Esophagus muscularis mucosa (tissue), 4 donors: ENCODE measurements at regions not wholly inside any gene's neighbourhood (a gene's known extent, or its start where the extent isn't known, plus 50 kb on each side); places are given as distances from the start of the nearest gene placed in this dataset.
"Not testable (repeated sequence)": the region's sequence is repeated elsewhere in the genome, so short reads cannot be mapped to it uniquely, and the experiment has no call there.

ENCODE experiments used
- DNase-seq: peaks from one replicate; pipeline ENCODE4 v3.0.0-alpha.2; 2017; ENCODE audit errors: extremely low spot score
- H3K27ac ChIP-seq, 4 donors: fragments of 200-600 bp; sonication (generic); replicated peaks in 1 of 4; 1 replicate in 3 of 4; 2 replicates in 1 of 4; pipeline ENCODE4 v1.5.1; 2016 to 2019; ENCODE audit warnings: mild to moderate bottlenecking in 1 of 4
- H3K27me3 ChIP-seq, 4 donors: fragments of 200-600 bp; sonication (generic); one replicate each; pipeline versions ENCODE4 v1.5.1 to v1.6.0; 2016 to 2019
- H3K36me3 ChIP-seq, 4 donors: fragments of 200-600 bp; sonication (generic); one replicate each; pipeline ENCODE4 v1.5.1; 2016 to 2019
- H3K4me1 ChIP-seq, 4 donors: fragments of 200-600 bp; sonication (generic); one replicate each; pipeline ENCODE4 v1.5.1; 2016 to 2019
- H3K4me3 ChIP-seq, 4 donors: fragments of 200-600 bp; sonication (generic); 1 replicate in 2 of 4; 2 replicates in 2 of 4; pipeline ENCODE4 v1.5.1; 2016 to 2019; ENCODE audit warnings: mild to moderate bottlenecking in 4 of 4, moderate library complexity in 1 of 4
- H3K9me3 ChIP-seq, 4 donors: fragments of 200-600 bp; sonication (generic); 1 replicate in 3 of 4; 2 replicates in 1 of 4; pipeline ENCODE4 v1.5.1; 2016 to 2019
- CTCF ChIP-seq, 3 experiments: fragments of 200-600 bp in 2 of 3; fragments of 450-650 bp in 1 of 3; sonication (generic) in 2 of 3; IDR thresholded peaks; one replicate each; pipeline ENCODE4 v1.5.1; 2017 to 2019; ENCODE audit warnings: antibody characterized with exemption in 3 of 3, mild to moderate bottlenecking in 2 of 3, moderate library complexity in 1 of 3
- EP300 ChIP-seq: sonication (generic); formaldehyde crosslinking; IDR thresholded peaks from one replicate; pipeline ENCODE4 v1.6.1; 2017; ENCODE audit warnings: antibody characterized with exemption
- POLR2A ChIP-seq: fragments of 450-650 bp; IDR thresholded peaks from one replicate; pipeline ENCODE4 v1.6.1; 2017; ENCODE audit warnings: antibody characterized with exemption, moderate library complexity, mild to moderate bottlenecking, low read depth
- POLR2AphosphoS5 ChIP-seq, 2 donors: sonication (generic); formaldehyde crosslinking; IDR thresholded peaks; one replicate each; pipeline ENCODE4 v1.6.1; 2017; ENCODE audit warnings: antibody characterized with exemption in 2 of 2
- WGBS: methylation state at CpG from one replicate; pipeline ENCODE4 v1.1.5; 2018; 5-methylcytosine and 5-hydroxymethylcytosine counted together
- intact Hi-C: fragments of 100-400 bp; cut with DNase I; formaldehyde crosslinking; loops from one replicate; pipeline ENCODE4 v1.15.1; 2023

GRCh38 chr7:49099587-49100326, 175.4 kb downstream of the CDC14C start:
- intact Hi-C loops: no loop called here
- WGBS: 62% methylated on average over 5 of the region's 5 CpGs
- Histone ChIP-seq H3K27ac (no peak overlapping the region), H3K4me3 (no peak overlapping the region), H3K9me3 (no peaks in the 10 kb centered on the region), H3K4me1 (no peaks in the 10 kb centered on the region), H3K36me3 (no peaks in the 10 kb centered on the region), H3K27me3 (no peaks in the 10 kb centered on the region)
- TF ChIP-seq POLR2AphosphoS5 (IDR thresholded peaks at IDR 0.05) (no peak), POLR2A (no peak), EP300 (no peak), CTCF (IDR thresholded peaks at IDR 0.05) (no peak)
- no peak for DNase-seq

- whole genome bisulfite sequencing: 30% methylated on average over 8 of the region's 8 CpGs
- intact Hi-C loops, H3K27ac ChIP-seq, H3K9me3 ChIP-seq, H3K27me3 ChIP-seq, H3K36me3 ChIP-seq, H3K4me1 ChIP-seq, H3K4me3 ChIP-seq, DNase-seq: not testable (repeated sequence)
These were observed 176.8 kb downstream of the CDC14C start for GRCh38 chr7:49100908-49101740.

GRCh38 chr7:49102411-49102810, 178.1 kb downstream of the CDC14C start:
- H3K4me1 ChIP-seq: no peaks in the 10 kb centered on the region
- TF ChIP-seq POLR2A: no peak
- TF ChIP-seq CTCF (IDR thresholded peaks at IDR 0.05): no peak
- TF ChIP-seq POLR2AphosphoS5 (IDR thresholded peaks at IDR 0.05): no peak
- no peak for TF ChIP-seq EP300
- H3K4me3 ChIP-seq: no peak overlapping the region
- intact Hi-C loops: no loop called here
- H3K27me3 ChIP-seq: no peaks in the 10 kb centered on the region
- WGBS: 12% methylated on average over 1 of the region's 1 CpG
- no peaks in the 10 kb centered on the region for H3K9me3 ChIP-seq
- no peak for DNase-seq
- H3K36me3 ChIP-seq: no peaks in the 10 kb centered on the region
- H3K27ac ChIP-seq: no peak overlapping the region

GRCh38 chr7:49111706-49112105, 187.4 kb downstream of the CDC14C start:
- 82% methylated on average over 1 of the region's 1 CpG for WGBS
- Histone ChIP-seq H3K27ac (no peak overlapping the region), H3K27me3 (no peaks in the 10 kb centered on the region), H3K9me3 (no peaks in the 10 kb centered on the region), H3K4me3 (no peak overlapping the region), H3K36me3 (no peaks in the 10 kb centered on the region), H3K4me1 (no peaks in the 10 kb centered on the region)
- DNase-seq: no peak
- intact Hi-C loops: no loop called here
- TF ChIP-seq POLR2A (no peak), POLR2AphosphoS5 (IDR thresholded peaks at IDR 0.05) (no peak), EP300 (no peak), CTCF (IDR thresholded peaks at IDR 0.05) (no peak)

GRCh38 chr7:49112222-49112621, 187.9 kb downstream of the CDC14C start:
- H3K27me3 ChIP-seq: no peaks in the 10 kb centered on the region
- H3K9me3 ChIP-seq: no peaks in the 10 kb centered on the region
- intact Hi-C loops: no loop called here
- no peak for DNase-seq
- no peak overlapping the region for H3K4me3 ChIP-seq
- no peaks in the 10 kb centered on the region for H3K4me1 ChIP-seq
- H3K27ac ChIP-seq: no peak overlapping the region
- no peaks in the 10 kb centered on the region for H3K36me3 ChIP-seq
- 55% methylated on average over 3 of the region's 3 CpGs for WGBS
- TF ChIP-seq POLR2AphosphoS5 (IDR thresholded peaks at IDR 0.05) (no peak), CTCF (IDR thresholded peaks at IDR 0.05) (no peak), POLR2A (no peak), EP300 (no peak)
